Skeletal muscle tissue (tissue), 3 donors: ENCODE measurements at regions not wholly inside any gene's neighbourhood (a gene's known extent, or its start where the extent isn't known, plus 50 kb on each side); places are given as distances from the start of the nearest gene placed in this dataset.
"Not testable (repeated sequence)": the region's sequence is repeated elsewhere in the genome, so short reads cannot be mapped to it uniquely, and the experiment has no call there.

Source experiments
- H3K27ac ChIP-seq: one replicate; pipeline ENCODE4 v1.7.0; 2013; ENCODE audit warnings: mild to moderate bottlenecking, low read depth, low read length, inconsistent platforms
- H3K27me3 ChIP-seq, 3 donors: one replicate each; pipeline ENCODE4 v1.7.0; 2013; ENCODE audit warnings: low read length in 3 of 3; ENCODE audit not compliant: control insufficient read depth in 3 of 3, insufficient read depth in 3 of 3
- H3K36me3 ChIP-seq, 3 donors: one replicate each; pipeline ENCODE4 v1.7.0; 2013; ENCODE audit warnings: low read length in 3 of 3; ENCODE audit not compliant: control insufficient read depth in 3 of 3, insufficient read depth in 3 of 3
- H3K4me1 ChIP-seq, 3 donors: one replicate each; pipeline ENCODE4 v1.7.0; 2013; ENCODE audit warnings: low read length in 3 of 3, mild to moderate bottlenecking in 3 of 3; ENCODE audit not compliant: control insufficient read depth in 3 of 3, insufficient read depth in 3 of 3
- H3K4me3 ChIP-seq, 3 donors: one replicate each; pipeline ENCODE4 v1.7.0; 2013; ENCODE audit warnings: low read length in 3 of 3
- H3K9ac ChIP-seq, 3 donors: one replicate each; pipeline ENCODE4 v1.7.0; 2013; ENCODE audit warnings: low read length in 3 of 3, mild to moderate bottlenecking in 3 of 3, moderate library complexity in 2 of 3, low read depth in 1 of 3
- H3K9me3 ChIP-seq, 3 donors: one replicate each; pipeline ENCODE4 v1.7.0; 2013; ENCODE audit warnings: low read length in 3 of 3; ENCODE audit not compliant: control insufficient read depth in 3 of 3
- donor health status: Osteomylitis.

DNA sequence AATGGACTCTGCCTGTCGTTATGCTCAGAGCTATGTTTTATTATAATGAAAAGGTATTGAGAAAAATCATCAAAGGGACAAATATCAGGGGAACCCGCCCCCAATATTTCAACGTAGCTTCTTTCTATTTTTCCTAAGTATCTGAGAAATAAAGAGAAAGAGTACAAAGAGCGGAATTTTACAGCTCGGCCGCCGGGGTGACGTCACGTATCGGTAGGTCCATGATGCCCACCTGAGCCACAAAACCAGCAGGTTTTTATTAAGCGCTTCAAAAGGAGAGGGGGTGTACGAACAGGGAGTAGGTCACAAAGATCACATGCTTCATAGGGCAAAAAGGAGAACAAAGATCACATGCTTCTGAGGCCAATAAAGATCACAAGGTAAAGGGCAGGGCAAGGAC, 281.6 kb upstream of the POM121L12 start:
- no peaks in the 10 kb centered on the region for H3K9me3 ChIP-seq
- H3K9ac ChIP-seq = no peak overlapping the region
- no peaks in the 10 kb centered on the region for H3K27me3 ChIP-seq
- H3K36me3 ChIP-seq = no peaks in the 10 kb centered on the region
- H3K4me1 ChIP-seq = no peaks in the 10 kb centered on the region
- no peak overlapping the region for H3K27ac ChIP-seq
- no peak overlapping the region for H3K4me3 ChIP-seq

DNA sequence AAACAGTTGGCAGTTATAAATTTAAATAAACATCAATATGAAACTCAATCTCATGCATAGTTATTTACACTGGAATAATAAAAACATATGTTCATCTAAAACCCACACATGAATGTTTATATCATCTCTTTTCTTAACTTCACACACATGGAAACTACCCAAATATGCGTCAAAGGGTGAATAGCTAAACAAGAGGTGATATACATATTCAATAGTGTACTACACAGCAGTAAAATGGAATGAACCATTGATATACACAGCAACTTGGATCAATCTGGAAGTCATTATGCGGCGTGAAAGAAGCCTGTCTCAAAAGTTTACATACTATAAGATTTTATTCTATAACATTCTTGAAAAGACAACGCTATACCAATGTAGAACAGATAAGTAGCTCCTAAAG, 282.5 kb upstream of the POM121L12 start:
- Histone ChIP-seq H3K4me1 (no peaks in the 10 kb centered on the region), H3K4me3 (no peak overlapping the region), H3K27me3 (no peaks in the 10 kb centered on the region), H3K36me3 (no peaks in the 10 kb centered on the region), H3K9ac (no peak overlapping the region), H3K27ac (no peak overlapping the region), H3K9me3 (no peaks in the 10 kb centered on the region)

DNA sequence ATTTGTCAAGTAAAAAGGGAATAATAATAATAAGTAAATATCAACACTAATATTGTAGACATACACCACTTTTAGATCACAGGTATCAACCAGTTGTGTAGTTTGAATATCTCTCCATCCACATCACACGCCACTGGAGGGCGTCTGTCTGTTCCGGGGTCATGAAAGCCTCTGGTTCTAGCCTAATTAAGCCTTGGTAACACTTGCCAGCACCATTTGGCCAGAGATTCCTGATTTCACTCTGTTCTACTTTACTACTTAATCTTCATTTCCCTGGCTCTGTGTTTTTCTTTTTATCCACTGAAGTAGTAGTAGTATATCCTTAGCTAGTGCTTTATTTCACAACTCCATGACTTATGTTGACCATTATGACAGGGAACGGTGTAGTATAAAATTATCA, 285.6 kb upstream of the POM121L12 start:
- no peaks in the 10 kb centered on the region for H3K36me3 ChIP-seq
- no peaks in the 10 kb centered on the region for H3K9me3 ChIP-seq
- no peaks in the 10 kb centered on the region for H3K4me1 ChIP-seq
- no peak overlapping the region for H3K4me3 ChIP-seq
- H3K27ac ChIP-seq = no peak overlapping the region
- H3K9ac ChIP-seq = no peak overlapping the region
- no peaks in the 10 kb centered on the region for H3K27me3 ChIP-seq

GRCh38 chr7:52747817-52748216, 287.6 kb upstream of the POM121L12 start:
- H3K27me3 ChIP-seq = no peaks in the 10 kb centered on the region
- H3K4me3 ChIP-seq = no peak overlapping the region
- no peaks in the 10 kb centered on the region for H3K36me3 ChIP-seq
- H3K4me1 ChIP-seq = no peaks in the 10 kb centered on the region
- no peaks in the 10 kb centered on the region for H3K9me3 ChIP-seq
- H3K9ac ChIP-seq = no peak overlapping the region
- H3K27ac ChIP-seq = no peak overlapping the region

DNA sequence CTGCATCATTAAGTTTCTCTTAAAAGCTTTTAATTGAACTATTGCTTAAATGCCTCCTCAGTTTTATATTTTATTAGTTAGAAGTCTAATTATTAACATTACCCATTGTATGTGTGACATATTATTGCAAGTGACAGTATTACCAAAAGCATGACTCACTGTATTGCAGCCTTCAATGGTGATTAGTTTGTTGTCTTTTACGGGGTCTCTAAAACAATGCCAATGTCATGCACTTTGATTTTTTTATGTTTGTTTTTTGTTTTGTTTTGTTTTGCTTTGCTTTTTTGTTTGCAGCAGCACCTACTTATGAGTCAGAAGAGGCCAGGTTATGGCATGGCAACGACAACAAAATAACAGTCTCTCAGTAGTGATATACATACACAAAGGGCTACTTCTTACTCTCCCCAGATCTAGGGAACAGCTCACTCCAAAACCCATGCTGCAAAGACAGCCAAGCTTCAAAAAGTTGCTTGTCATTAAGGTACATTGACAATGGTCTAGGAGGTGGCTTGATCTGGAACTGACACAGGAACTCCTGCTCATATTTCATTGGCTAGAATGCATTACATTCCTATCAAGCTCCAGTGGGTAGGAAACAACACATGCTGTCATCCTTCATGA, 293.7 kb upstream of the POM121L12 start:
- no peaks in the 10 kb centered on the region for H3K4me1 ChIP-seq
- H3K9ac ChIP-seq = no peak overlapping the region
- H3K27ac ChIP-seq = no peak overlapping the region
- H3K27me3 ChIP-seq = no peaks in the 10 kb centered on the region
- H3K4me3 ChIP-seq = no peak overlapping the region
- H3K9me3 ChIP-seq = no peaks in the 10 kb centered on the region
- H3K36me3 ChIP-seq = no peaks in the 10 kb centered on the region

- Histone ChIP-seq H3K9ac (no peak overlapping the region), H3K27ac (no peak overlapping the region), H3K27me3 (no peaks in the 10 kb centered on the region), H3K4me3 (no peak overlapping the region), H3K4me1 (no peaks in the 10 kb centered on the region), H3K9me3 (no peaks in the 10 kb centered on the region), H3K36me3 (no peaks in the 10 kb centered on the region)
These were observed 299.8 kb upstream of the POM121L12 start for GRCh38 chr7:52735656-52736055.

DNA sequence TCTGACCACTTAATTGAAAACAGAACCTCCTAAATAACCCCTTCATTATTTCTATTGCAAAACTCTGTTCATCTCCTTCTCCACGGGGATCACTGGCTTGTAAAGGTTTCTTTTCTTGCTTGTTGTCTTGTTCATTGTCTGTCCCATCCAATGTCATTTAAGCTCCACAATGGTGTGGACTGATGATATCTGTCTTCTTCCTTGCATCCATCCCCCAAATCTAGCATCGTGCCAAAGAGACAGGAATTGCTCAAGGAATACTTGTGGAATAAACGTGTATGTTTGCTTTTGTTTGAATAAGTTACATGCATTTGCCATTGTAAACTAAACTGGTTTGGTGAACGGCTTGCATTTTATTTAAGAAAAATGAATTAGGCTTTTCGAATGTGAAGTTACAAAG, 306.8 kb upstream of the POM121L12 start:
- H3K9ac ChIP-seq, H3K4me3 ChIP-seq, H3K27ac ChIP-seq, H3K4me1 ChIP-seq, H3K9me3 ChIP-seq, H3K36me3 ChIP-seq, H3K27me3 ChIP-seq: not testable (repeated sequence)

DNA sequence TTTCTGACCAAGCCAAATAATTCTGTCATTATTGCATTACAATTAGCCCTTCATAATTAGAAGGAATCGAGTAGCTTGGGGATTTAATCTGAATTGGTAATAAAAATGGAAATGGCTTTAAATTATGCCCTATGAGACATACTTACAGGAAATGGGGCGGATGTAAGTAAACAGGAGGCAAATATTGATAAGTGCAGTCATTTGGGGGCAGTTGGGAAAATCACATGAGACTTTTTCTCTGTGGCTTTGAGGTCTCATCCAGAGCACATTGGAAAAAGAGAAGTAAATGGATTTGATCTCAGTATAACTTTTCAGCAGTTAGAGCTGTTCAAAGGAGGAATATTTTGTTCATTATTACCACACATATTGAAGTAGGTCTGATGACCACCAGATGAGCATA, 307.8 kb upstream of the POM121L12 start:
- H3K36me3 ChIP-seq = no peaks in the 10 kb centered on the region
- H3K4me3 ChIP-seq = no peak overlapping the region
- no peaks in the 10 kb centered on the region for H3K9me3 ChIP-seq
- no peaks in the 10 kb centered on the region for H3K27me3 ChIP-seq
- H3K27ac ChIP-seq = no peak overlapping the region
- H3K9ac ChIP-seq = no peak overlapping the region
- H3K4me1 ChIP-seq = no peaks in the 10 kb centered on the region

- Histone ChIP-seq H3K4me1 (no peaks in the 10 kb centered on the region), H3K9ac (no peak overlapping the region), H3K4me3 (no peak overlapping the region), H3K9me3 (no peaks in the 10 kb centered on the region), H3K36me3 (no peaks in the 10 kb centered on the region), H3K27me3 (no peaks in the 10 kb centered on the region), H3K27ac (no peak overlapping the region)
These were observed 308.4 kb upstream of the POM121L12 start for GRCh38 chr7:52726986-52727385.

DNA sequence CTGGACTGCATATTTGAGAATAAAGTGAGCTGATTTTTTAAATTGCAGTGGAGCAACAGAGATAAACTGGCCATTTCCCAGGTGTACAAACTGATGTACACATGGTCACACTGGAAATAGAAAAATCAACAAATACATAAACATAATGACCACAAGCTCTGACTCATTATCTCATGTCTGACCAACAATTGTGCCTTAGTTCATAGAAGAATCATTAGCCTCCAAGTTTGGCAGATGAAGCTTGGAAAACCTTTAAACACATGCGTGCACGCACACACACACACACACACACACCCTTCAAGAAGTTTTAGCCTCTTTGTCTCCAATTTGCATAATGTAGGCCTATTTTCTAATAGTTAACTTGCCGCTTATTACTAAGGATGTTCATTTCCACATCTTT, 308.9 kb upstream of the POM121L12 start:
- H3K36me3 ChIP-seq = no peaks in the 10 kb centered on the region
- H3K9me3 ChIP-seq = no peaks in the 10 kb centered on the region
- H3K4me3 ChIP-seq = no peak overlapping the region
- H3K27ac ChIP-seq = no peak overlapping the region
- H3K27me3 ChIP-seq = no peaks in the 10 kb centered on the region
- H3K9ac ChIP-seq = no peak overlapping the region
- no peaks in the 10 kb centered on the region for H3K4me1 ChIP-seq

DNA sequence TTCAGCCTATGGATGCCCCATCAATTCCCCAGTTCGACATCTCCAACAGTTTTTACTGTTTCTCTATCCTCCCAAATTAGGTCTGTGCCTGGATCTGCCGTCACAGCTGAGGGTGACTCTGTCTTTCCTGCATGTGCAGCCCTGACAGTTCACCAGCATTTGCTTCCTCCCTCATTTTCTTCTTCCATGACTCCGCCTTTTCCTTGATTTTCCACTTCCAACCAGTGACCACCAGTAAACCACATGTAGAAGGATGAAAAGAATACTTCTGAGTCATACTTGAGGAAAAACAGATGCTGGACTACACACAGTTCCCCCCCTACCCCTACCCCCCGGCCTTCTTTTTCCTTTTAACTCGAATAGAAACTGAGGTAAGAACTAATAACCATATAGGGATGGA, 311.8 kb upstream of the POM121L12 start:
- no peak overlapping the region for H3K9ac ChIP-seq
- no peak overlapping the region for H3K4me3 ChIP-seq
- no peaks in the 10 kb centered on the region for H3K27me3 ChIP-seq
- H3K4me1 ChIP-seq = no peaks in the 10 kb centered on the region
- H3K36me3 ChIP-seq = no peaks in the 10 kb centered on the region
- no peaks in the 10 kb centered on the region for H3K9me3 ChIP-seq
- no peak overlapping the region for H3K27ac ChIP-seq
